Nephron (organoid): ENCODE measurements at regions not wholly inside any gene's neighbourhood (a gene's known extent, or its start where the extent isn't known, plus 50 kb on each side); places are given as distances from the start of the nearest gene placed in this dataset.
A peak's percentile ranks its signal among the peaks of the same experiment; 100 is the strongest.
"Not testable (repeated sequence)": the region's sequence is repeated elsewhere in the genome, so short reads cannot be mapped to it uniquely, and the experiment has no call there.

Source experiments
- H3K27ac Mint-ChIP-seq, 3 experiments: 2 replicates each; pipeline ENCODE4 v1.8.0; 2020; ENCODE audit warnings: mixed read lengths in 3 of 3, mild to moderate bottlenecking in 2 of 3, moderate library complexity in 1 of 3
- H3K27me3 Mint-ChIP-seq: 2 replicates; pipeline ENCODE4 v1.8.0; 2021; ENCODE audit warnings: low read depth, mild to moderate bottlenecking, moderate library complexity, mixed read lengths
- H3K36me3 Mint-ChIP-seq: 2 replicates; pipeline ENCODE4 v1.8.0; 2020; ENCODE audit warnings: low read depth, mixed read lengths
- H3K4me1 Mint-ChIP-seq: 2 replicates; pipeline ENCODE4 v1.8.0; 2020; ENCODE audit warnings: mixed read lengths
- H3K4me3 Mint-ChIP-seq, 3 experiments: 2 replicates each; pipeline ENCODE4 v1.8.0; 2020; ENCODE audit warnings: mild to moderate bottlenecking in 3 of 3, mixed read lengths in 3 of 3, moderate library complexity in 2 of 3
- H3K9me3 Mint-ChIP-seq: 2 replicates; pipeline ENCODE4 v1.8.0; 2020; ENCODE audit warnings: mixed read lengths
- TF ChIP-seq, protein P1 (sequence below), 3 experiments: fragments of 200-600 bp; sonication (generic); IDR thresholded peaks; one replicate each; pipeline ENCODE4 v1.5.0; 2021; ENCODE audit warnings: antibody characterized with exemption in 3 of 3; ENCODE audit not compliant: unreplicated experiment in 3 of 3

DNA sequence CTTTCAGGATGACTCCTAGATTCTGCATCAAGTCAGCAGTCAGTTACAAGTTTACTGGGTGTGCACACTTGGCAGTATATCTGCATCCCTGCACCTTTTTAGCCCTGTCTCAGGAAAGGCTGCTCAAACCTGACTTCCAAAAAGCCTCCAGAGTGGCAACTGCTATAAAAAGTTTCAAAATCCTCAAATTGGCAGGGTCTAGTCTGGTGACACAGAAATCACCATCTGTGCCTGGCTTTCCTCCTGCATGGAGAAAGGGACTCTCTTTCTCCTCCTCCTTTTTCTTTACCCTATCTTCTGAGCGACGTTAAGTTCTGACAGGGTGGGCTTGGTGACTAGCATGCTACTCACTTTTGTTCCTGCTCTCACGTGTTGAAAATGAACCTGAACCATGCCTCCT is 679.5 kb downstream of the C12orf50 start:
- Mint-ChIP-seq H3K36me3 (no peaks in the 10 kb centered on the region), H3K4me3 (no peak overlapping the region), H3K27me3 (no peaks in the 10 kb centered on the region), H3K4me1 (no peaks in the 10 kb centered on the region), H3K9me3 (no peaks in the 10 kb centered on the region), H3K27ac (no peak overlapping the region)
- TF ChIP-seq, protein P1, sequence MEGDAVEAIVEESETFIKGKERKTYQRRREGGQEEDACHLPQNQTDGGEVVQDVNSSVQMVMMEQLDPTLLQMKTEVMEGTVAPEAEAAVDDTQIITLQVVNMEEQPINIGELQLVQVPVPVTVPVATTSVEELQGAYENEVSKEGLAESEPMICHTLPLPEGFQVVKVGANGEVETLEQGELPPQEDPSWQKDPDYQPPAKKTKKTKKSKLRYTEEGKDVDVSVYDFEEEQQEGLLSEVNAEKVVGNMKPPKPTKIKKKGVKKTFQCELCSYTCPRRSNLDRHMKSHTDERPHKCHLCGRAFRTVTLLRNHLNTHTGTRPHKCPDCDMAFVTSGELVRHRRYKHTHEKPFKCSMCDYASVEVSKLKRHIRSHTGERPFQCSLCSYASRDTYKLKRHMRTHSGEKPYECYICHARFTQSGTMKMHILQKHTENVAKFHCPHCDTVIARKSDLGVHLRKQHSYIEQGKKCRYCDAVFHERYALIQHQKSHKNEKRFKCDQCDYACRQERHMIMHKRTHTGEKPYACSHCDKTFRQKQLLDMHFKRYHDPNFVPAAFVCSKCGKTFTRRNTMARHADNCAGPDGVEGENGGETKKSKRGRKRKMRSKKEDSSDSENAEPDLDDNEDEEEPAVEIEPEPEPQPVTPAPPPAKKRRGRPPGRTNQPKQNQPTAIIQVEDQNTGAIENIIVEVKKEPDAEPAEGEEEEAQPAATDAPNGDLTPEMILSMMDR (IDR thresholded peaks at IDR 0.05; ENCODE audit: unreplicated experiment in 3 of 3) = no peak

DNA sequence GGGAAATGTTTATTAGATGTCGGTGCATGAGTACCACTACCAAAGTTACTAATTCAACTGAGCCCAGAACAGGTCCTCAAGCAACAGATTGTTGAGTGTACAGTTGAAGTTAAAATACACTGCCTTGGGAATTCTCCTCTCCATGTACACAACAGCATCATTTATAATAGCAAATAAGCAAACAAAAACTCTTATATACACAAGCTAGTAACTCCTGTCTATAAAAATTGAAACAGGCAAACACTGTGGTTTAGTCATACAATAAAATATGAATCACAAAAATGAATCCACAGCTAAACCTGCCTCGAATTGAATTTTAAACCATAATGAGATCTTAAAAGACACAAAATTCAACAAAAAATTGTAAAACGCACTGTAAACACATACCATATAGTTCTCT is 681.1 kb downstream of the C12orf50 start:
- no peaks in the 10 kb centered on the region for H3K4me1 Mint-ChIP-seq
- no peak overlapping the region for H3K27ac Mint-ChIP-seq
- no peaks in the 10 kb centered on the region for H3K36me3 Mint-ChIP-seq
- no peak overlapping the region for H3K4me3 Mint-ChIP-seq
- H3K27me3 Mint-ChIP-seq = no peaks in the 10 kb centered on the region
- TF ChIP-seq, protein P1 (IDR thresholded peaks at IDR 0.05; ENCODE audit: unreplicated experiment in 3 of 3) = no peak
- no peaks in the 10 kb centered on the region for H3K9me3 Mint-ChIP-seq

DNA sequence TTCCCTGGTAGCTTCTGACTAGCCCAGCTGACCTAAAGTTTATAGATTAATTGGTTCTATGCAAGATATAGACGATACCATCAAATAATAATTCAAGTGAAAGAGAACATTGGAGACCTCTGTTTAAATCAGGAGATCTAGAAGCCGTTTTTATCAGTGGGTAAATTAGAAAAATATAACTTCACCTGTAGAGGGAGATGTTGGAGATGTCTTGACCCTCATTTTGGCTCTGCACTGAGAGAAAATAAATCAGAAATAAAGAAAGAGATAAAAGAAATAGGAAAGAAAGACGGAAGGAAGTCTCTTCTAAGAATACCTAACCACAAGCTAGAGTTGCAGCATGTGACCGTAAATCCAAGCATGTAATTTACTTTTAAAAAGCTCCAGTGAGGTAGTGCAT is 684.5 kb downstream of the C12orf50 start:
- Mint-ChIP-seq H3K9me3 (no peaks in the 10 kb centered on the region), H3K4me3 (no peak overlapping the region), H3K36me3 (no peaks in the 10 kb centered on the region), H3K4me1 (no peaks in the 10 kb centered on the region), H3K27me3 (no peaks in the 10 kb centered on the region), H3K27ac (no peak overlapping the region)
- TF ChIP-seq, protein P1 (IDR thresholded peaks at IDR 0.05; ENCODE audit: unreplicated experiment in 3 of 3) = peak in 1 of 3 experiments; percentile 12

DNA sequence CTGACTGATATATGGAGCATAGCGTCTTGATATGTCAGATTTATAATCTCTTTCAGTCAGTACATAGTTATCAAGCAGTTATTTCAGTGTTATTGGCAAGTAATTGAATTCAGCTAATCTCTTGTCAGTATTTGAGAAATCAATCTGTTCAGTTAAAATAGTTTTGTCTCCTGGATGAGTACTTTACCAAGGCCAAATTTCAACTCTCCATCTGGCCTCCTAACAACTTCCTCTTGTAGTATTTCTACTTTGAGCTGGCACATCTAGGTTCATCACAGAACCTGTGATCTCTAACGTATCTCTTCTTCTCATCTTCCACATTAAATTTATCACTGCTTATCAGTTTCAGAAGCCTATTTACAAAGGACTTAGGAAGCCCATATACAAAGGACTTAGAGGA is 690.5 kb downstream of the C12orf50 start:
- Mint-ChIP-seq H3K9me3 (no peaks in the 10 kb centered on the region), H3K27ac (no peak overlapping the region), H3K4me1 (no peaks in the 10 kb centered on the region), H3K36me3 (no peaks in the 10 kb centered on the region), H3K4me3 (no peak overlapping the region), H3K27me3 (no peaks in the 10 kb centered on the region)
- TF ChIP-seq, protein P1 (IDR thresholded peaks at IDR 0.05; ENCODE audit: unreplicated experiment in 3 of 3) = no peak

DNA sequence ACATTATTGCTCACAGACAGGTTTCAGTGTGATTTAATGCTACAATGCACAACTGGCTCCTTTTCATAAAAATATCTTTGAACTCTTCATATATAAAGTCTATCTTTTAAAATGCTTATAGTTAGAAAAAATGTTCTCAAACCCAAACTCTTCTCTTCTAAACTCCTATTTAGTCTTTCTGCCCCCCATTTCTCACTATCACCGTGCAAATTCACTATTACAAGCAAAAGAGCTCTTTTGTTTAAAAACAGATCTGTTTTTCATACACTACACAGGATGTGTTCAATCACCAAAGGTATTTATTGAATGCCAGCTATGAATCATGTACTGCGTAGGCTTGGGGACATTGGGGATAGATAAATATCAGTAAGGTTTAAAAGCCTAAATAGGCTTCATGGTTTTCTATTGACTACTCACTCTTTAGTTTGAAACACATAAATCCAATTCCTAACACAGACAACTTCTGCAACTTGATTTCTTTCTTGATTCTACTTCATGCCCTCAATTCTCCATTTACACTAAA is 692.3 kb downstream of the C12orf50 start:
- no peak overlapping the region for H3K27ac Mint-ChIP-seq
- H3K4me1 Mint-ChIP-seq = peaks cover 8% of the 10 kb centered on the region
- no peaks in the 10 kb centered on the region for H3K27me3 Mint-ChIP-seq
- no peaks in the 10 kb centered on the region for H3K9me3 Mint-ChIP-seq
- no peaks in the 10 kb centered on the region for H3K36me3 Mint-ChIP-seq
- TF ChIP-seq, protein P1 (IDR thresholded peaks at IDR 0.05; ENCODE audit: unreplicated experiment in 3 of 3) = no peak
- H3K4me3 Mint-ChIP-seq = no peak overlapping the region

DNA sequence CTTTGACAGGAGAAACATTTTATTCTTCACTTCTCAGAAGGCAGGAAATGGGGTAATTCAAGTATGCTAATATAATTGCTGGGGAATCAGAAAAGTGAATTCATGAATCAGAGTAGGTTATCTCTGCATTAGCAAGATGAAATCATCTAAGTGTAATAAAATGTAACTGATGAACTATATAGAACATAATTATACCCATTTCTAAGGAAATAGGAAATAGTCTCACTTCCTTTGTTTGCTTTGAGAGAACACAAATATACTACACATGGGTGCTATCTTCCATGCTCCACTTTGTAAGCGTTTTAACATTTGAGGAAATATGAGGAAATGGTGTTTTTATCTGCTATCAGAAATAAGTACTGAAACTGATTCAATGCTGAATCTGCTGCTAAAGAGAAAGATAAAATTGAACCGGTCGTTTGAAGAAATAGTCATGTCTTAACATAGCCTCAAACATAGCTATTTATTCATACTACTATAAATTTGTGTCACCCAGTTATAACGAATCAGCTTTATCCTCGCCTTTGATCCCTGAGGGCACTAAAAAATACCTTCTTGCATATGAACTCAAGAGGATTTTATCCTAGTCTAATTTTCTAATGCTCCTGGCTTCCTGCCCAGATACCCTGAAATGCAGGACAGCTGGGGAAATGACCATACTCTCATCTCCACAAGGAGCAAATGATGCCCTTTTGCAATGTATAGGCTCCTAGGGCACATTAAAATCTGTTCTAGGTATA is 696.0 kb downstream of the C12orf50 start:
- Mint-ChIP-seq H3K27ac (peak overlapping the region in 1 of 3 experiments; percentile 33), H3K9me3 (no peaks in the 10 kb centered on the region), H3K36me3 (no peaks in the 10 kb centered on the region), H3K4me3 (no peak overlapping the region), H3K27me3 (no peaks in the 10 kb centered on the region), H3K4me1 (peaks cover 12% of the 10 kb centered on the region)
- TF ChIP-seq, protein P1 (IDR thresholded peaks at IDR 0.05; ENCODE audit: unreplicated experiment in 3 of 3) = no peak

DNA sequence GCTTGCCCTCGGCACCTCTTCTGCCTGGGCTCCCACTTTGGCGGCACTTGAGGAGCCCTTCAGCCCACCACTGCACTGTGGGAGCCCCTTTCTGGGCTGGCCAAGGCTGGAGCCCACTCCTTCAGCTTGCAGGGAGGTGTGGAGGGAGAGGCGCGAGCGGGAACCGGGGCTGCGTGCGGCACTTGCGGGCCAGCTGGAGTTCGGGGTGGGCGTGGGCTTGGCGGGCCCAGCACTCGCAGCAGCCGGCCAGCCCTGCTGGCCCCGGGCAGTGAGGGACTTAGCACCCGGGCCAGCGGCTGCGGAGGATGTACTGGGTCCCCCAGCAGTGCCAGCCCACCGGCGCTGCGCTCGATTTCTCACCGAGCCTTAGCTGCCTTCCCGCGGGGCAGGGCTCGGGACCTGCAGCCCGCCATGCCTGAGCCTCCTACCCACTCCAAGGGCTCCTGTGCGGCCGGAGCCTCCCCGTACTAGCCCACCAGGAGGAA is 699.1 kb downstream of the C12orf50 start:
- not testable (repeated sequence) for H3K27ac Mint-ChIP-seq, H3K4me3 Mint-ChIP-seq, H3K9me3 Mint-ChIP-seq, H3K27me3 Mint-ChIP-seq, H3K36me3 Mint-ChIP-seq
- H3K4me1 Mint-ChIP-seq = peaks cover 12% of the 10 kb centered on the region
